ENCODE measurements at regions not wholly inside any gene's neighbourhood (a gene's known extent, or its start where the extent isn't known, plus 50 kb on each side); places are given as distances from the start of the nearest gene placed in this dataset.
"Not testable (repeated sequence)": the region's sequence is repeated elsewhere in the genome, so short reads cannot be mapped to it uniquely, and the experiment has no call there.

- DNase-seq: peak; percentile 48
These were observed 93.0 kb downstream of the CRLF3 start for GRCh38 chr17:30731210-30732132.

GRCh38 chr17:30730837-30731209, 93.7 kb downstream of the CRLF3 start:
- DNase-seq: not testable (repeated sequence)

- DNase-seq: not testable (repeated sequence)
These were observed 94.2 kb downstream of the CRLF3 start for GRCh38 chr17:30730171-30730836.

GRCh38 chr17:30729471-30730170, 94.9 kb downstream of the CRLF3 start:
- not testable (repeated sequence) for DNase-seq

- DNase-seq: not testable (repeated sequence)
These were observed 97.0 kb downstream of the CRLF3 start for GRCh38 chr17:30727517-30727916.

- DNase-seq: not testable (repeated sequence)
These were observed 97.8 kb downstream of the CRLF3 start for GRCh38 chr17:30726734-30727133.

GRCh38 chr17:30726310-30726709, 98.2 kb downstream of the CRLF3 start:
- not testable (repeated sequence) for DNase-seq

GRCh38 chr17:30724034-30724650, 100.3 kb downstream of the CRLF3 start:
- DNase-seq: not testable (repeated sequence)

GRCh38 chr17:30722114-30722780, 102.2 kb downstream of the CRLF3 start:
- not testable (repeated sequence) for DNase-seq

- not testable (repeated sequence) for DNase-seq
These were observed 103.5 kb downstream of the CRLF3 start for GRCh38 chr17:30720971-30721370.

GRCh38 chr17:30720013-30720471, 104.5 kb downstream of the CRLF3 start:
- DNase-seq: no peak

GRCh38 chr17:30719131-30719973, 105.1 kb downstream of the CRLF3 start:
- not testable (repeated sequence) for DNase-seq

- DNase-seq: not testable (repeated sequence)
These were observed 105.8 kb downstream of the CRLF3 start for GRCh38 chr17:30718691-30719090.

- DNase-seq: not testable (repeated sequence)
These were observed 106.4 kb downstream of the CRLF3 start for GRCh38 chr17:30718099-30718447.

- DNase-seq: no peak
These were observed 107.0 kb downstream of the CRLF3 start for GRCh38 chr17:30717291-30718098.

- DNase-seq: no peak
These were observed 107.8 kb downstream of the CRLF3 start for GRCh38 chr17:30716461-30717290.

- not testable (repeated sequence) for DNase-seq
These were observed 109.5 kb downstream of the CRLF3 start for GRCh38 chr17:30714825-30715622.

GRCh38 chr17:30713805-30714204, 110.7 kb downstream of the CRLF3 start:
- not testable (repeated sequence) for DNase-seq
